ENCODE measurements at regions not wholly inside any gene's neighbourhood (a gene's known extent, or its start where the extent isn't known, plus 50 kb on each side); places are given as distances from the start of the nearest gene placed in this dataset.

DNA sequence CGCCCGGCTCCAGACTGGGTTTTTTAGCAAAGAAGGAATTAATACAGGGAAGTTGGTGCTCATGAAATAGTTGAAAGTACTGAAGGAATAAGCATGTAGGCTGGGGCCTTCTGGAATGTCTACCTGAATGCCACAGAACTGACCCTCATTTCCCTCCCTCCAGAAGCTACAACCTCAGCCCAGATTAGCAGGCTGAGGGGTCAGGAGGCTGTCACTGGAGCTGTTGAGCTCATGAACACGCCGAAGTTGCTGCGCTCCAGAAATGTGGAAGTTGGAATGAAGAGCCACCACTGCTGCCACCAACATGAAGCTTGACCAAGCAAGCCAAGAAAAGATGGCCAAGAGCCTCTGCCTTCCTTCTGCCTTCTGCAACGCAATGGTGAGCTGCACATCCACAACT lies 52.2 kb upstream of the KMT2E start:
- no peak overlapping the region for H3K4me2 ChIP-seq (replicated peaks; ENCODE audit: low read depth, low read length, poor library complexity, severe bottlenecking)
- peaks cover 0 to 5% (median 0%) of the 10 kb centered on the region in 3 donors for H3K9me3 ChIP-seq (ENCODE audit: control extremely low read depth in 1 of 3, control insufficient read depth in 2 of 3, insufficient read depth in 1 of 3, low read length in 2 of 3)
- H3K27ac Mint-ChIP-seq, result no peak overlapping the region
- no peaks in the 10 kb centered on the region for H4K20me1 ChIP-seq (ENCODE audit: control insufficient read depth, insufficient read depth, low read length, poor library complexity, severe bottlenecking)
- ChIA-PET POLR2A (no interaction called here), CTCF (no interaction called here)
- H3K4me3 Mint-ChIP-seq, result no peak overlapping the region
- no peak overlapping the region for H3K4me3 ChIP-seq (ENCODE audit: control extremely low read depth in 1 of 5, extremely low read depth in 1 of 5, insufficient read depth in 1 of 5, low read depth in 2 of 5, low read length in 4 of 5)
- intact Hi-C loops (cut with micrococcal nuclease), result loop anchor here (2.0 kb wide), 1 partner anchor 15 kb away; no protein-coding TSS in a partner anchor
- H2AFZ ChIP-seq (ENCODE audit: insufficient read depth, low read depth, low read length, poor library complexity, severe bottlenecking), result no peak overlapping the region
- peaks cover 44% of the 10 kb centered on the region for H3K79me2 ChIP-seq (ENCODE audit: control insufficient read depth, insufficient read depth, low read length)
- H3K4me1 ChIP-seq (ENCODE audit: control insufficient read depth in 2 of 2, insufficient read depth in 2 of 2, low read length in 2 of 2), result peaks cover 16 to 22% of the 10 kb centered on the region in 2 donors
- H3K9me3 Mint-ChIP-seq (ENCODE audit: insufficient read depth), result peaks cover 2% of the 10 kb centered on the region
- ATAC-seq (ENCODE audit: low read depth), result no peak
- H3K36me3 ChIP-seq (replicated peaks in 1 of 2; ENCODE audit: control extremely low read depth in 1 of 2, control insufficient read depth in 1 of 2, extremely low read depth in 1 of 2, insufficient read depth in 2 of 2, low read length in 1 of 2), result peaks cover 6 to 39% of the 10 kb centered on the region in 2 experiments
- WGBS (ENCODE audit: insufficient coverage), result 96% methylated on average over 3 of the region's 6 CpGs
- no peak overlapping the region for H3K9ac ChIP-seq (ENCODE audit: low read length)
- no peaks in the 10 kb centered on the region for H3K27me3 Mint-ChIP-seq
- DNase-seq, result no peak
- no peak overlapping the region for H3K27ac ChIP-seq (ENCODE audit: low read length in 2 of 2)
- H3K4me1 Mint-ChIP-seq, result peaks cover 33% of the 10 kb centered on the region
- H3K27me3 ChIP-seq (replicated peaks in 1 of 4; ENCODE audit: control extremely low read depth in 1 of 4, control insufficient read depth in 3 of 4, insufficient read depth in 4 of 4, low read length in 3 of 4), result no peaks in the 10 kb centered on the region
- TF ChIP-seq, protein P1, sequence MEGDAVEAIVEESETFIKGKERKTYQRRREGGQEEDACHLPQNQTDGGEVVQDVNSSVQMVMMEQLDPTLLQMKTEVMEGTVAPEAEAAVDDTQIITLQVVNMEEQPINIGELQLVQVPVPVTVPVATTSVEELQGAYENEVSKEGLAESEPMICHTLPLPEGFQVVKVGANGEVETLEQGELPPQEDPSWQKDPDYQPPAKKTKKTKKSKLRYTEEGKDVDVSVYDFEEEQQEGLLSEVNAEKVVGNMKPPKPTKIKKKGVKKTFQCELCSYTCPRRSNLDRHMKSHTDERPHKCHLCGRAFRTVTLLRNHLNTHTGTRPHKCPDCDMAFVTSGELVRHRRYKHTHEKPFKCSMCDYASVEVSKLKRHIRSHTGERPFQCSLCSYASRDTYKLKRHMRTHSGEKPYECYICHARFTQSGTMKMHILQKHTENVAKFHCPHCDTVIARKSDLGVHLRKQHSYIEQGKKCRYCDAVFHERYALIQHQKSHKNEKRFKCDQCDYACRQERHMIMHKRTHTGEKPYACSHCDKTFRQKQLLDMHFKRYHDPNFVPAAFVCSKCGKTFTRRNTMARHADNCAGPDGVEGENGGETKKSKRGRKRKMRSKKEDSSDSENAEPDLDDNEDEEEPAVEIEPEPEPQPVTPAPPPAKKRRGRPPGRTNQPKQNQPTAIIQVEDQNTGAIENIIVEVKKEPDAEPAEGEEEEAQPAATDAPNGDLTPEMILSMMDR (IDR thresholded peaks at IDR 0.05), result no peak
- no peak for TF ChIP-seq EZH2 (IDR thresholded peaks at IDR 0.05; ENCODE audit: borderline replicate concordance, insufficient read depth, low read depth, low read length, poor library complexity, severe bottlenecking)

DNA sequence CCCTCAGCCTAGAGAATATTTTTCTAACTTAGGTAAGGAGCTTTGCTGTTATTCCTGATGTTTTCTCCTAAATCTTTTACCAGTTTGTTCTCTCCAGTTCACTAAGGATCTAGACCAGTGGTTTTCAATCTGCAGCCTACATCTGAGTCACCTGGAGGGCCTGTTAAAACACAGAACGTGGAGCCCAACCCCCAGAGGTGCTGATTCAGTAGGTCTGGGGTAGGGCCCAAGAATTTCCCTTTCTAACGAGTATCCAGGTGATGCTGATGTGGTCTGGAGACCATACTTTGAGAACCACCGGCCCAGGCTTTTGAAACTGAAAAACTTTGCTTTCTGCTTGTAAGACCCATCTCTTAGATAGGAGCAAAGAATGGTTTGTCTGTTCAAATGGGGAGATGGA lies 51.2 kb upstream of the KMT2E start:
- no peak for DNase-seq
- intact Hi-C loops (cut with micrococcal nuclease), result no loop called here
- peaks cover 29% of the 10 kb centered on the region for H3K4me1 Mint-ChIP-seq
- Histone ChIP-seq H3K9me3 (ENCODE audit: control extremely low read depth in 1 of 3, control insufficient read depth in 2 of 3, insufficient read depth in 1 of 3, low read length in 2 of 3) (peaks cover 0 to 5% (median 0%) of the 10 kb centered on the region in 3 donors), H4K20me1 (ENCODE audit: control insufficient read depth, insufficient read depth, low read length, poor library complexity, severe bottlenecking) (no peaks in the 10 kb centered on the region), H3K9ac (ENCODE audit: low read length) (no peak overlapping the region), H2AFZ (ENCODE audit: insufficient read depth, low read depth, low read length, poor library complexity, severe bottlenecking) (no peak overlapping the region), H3K36me3 (replicated peaks in 1 of 2; ENCODE audit: control extremely low read depth in 1 of 2, control insufficient read depth in 1 of 2, extremely low read depth in 1 of 2, insufficient read depth in 2 of 2, low read length in 1 of 2) (peaks cover 6 to 47% of the 10 kb centered on the region in 2 experiments), H3K27me3 (replicated peaks in 1 of 4; ENCODE audit: control extremely low read depth in 1 of 4, control insufficient read depth in 3 of 4, insufficient read depth in 4 of 4, low read length in 3 of 4) (no peaks in the 10 kb centered on the region), H3K4me1 (ENCODE audit: control insufficient read depth in 2 of 2, insufficient read depth in 2 of 2, low read length in 2 of 2) (peaks cover 10 to 14% of the 10 kb centered on the region in 2 donors), H3K79me2 (ENCODE audit: control insufficient read depth, insufficient read depth, low read length) (peaks cover 51% of the 10 kb centered on the region), H3K4me3 (ENCODE audit: control extremely low read depth in 1 of 5, extremely low read depth in 1 of 5, insufficient read depth in 1 of 5, low read depth in 2 of 5, low read length in 4 of 5) (no peak overlapping the region), H3K4me2 (replicated peaks; ENCODE audit: low read depth, low read length, poor library complexity, severe bottlenecking) (no peak overlapping the region), H3K27ac (ENCODE audit: low read length in 2 of 2) (no peak overlapping the region)
- POLR2A ChIA-PET, result no interaction called here
- ATAC-seq (ENCODE audit: low read depth), result no peak
- H3K27ac Mint-ChIP-seq, result peak overlapping the region; percentile 50
- CTCF ChIA-PET, result interaction anchor here (0.9 to 3.4 kb wide), 2 partner anchors 18 to 40 kb away, joined by 4 to 15 read pairs; no protein-coding TSS in a partner anchor
- 79% methylated on average over 3 of the region's 3 CpGs for WGBS (ENCODE audit: insufficient coverage)
- H3K4me3 Mint-ChIP-seq, result no peak overlapping the region
- TF ChIP-seq, protein P1 (IDR thresholded peaks at IDR 0.05), result no peak
- no peak for TF ChIP-seq EZH2 (IDR thresholded peaks at IDR 0.05; ENCODE audit: borderline replicate concordance, insufficient read depth, low read depth, low read length, poor library complexity, severe bottlenecking)
- H3K27me3 Mint-ChIP-seq, result no peaks in the 10 kb centered on the region
- peaks cover 2% of the 10 kb centered on the region for H3K9me3 Mint-ChIP-seq (ENCODE audit: insufficient read depth)
